Globus pallidus (tissue), 1 donor: ENCODE measurements at regions not wholly inside any gene's neighbourhood (a gene's known extent, or its start where the extent isn't known, plus 50 kb on each side); places are given as distances from the start of the nearest gene placed in this dataset.

Experiments used
- DNase-seq: peaks from one replicate; pipeline ENCODE4 v3.0.0-alpha.2; 2015; ENCODE audit warnings: low spot score

- no peak for DNase-seq
These were observed 440.4 kb downstream of the DMRT2 start for GRCh38 chr9:1490341-1491232.

DNA sequence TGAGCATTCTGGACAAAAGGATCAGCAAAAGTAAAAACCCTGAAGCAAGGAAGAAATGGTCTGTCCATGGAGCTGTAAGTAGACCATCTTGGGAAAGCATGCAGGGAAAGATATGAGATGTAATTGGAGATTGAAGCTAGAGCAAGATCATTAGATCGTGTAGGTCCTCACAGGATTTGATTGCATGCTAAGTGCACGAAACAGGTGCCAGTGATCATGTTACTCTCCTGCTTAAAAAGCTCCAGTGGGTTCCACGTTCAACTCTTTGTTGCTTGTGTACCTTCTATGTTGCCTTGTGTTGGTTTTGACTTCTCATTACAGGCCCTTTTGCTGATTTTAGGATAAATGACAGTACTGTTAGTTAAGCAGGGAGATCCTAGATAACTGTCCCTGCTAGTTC lies 442.0 kb downstream of the DMRT2 start:
- no peak for DNase-seq

- no peak for DNase-seq
These were observed 445.3 kb downstream of the DMRT2 start for GRCh38 chr9:1495282-1496030.

- DNase-seq, result no peak
These were observed 455.3 kb downstream of the DMRT2 start for GRCh38 chr9:1505489-1505888.

- no peak for DNase-seq
These were observed 460.6 kb downstream of the DMRT2 start for GRCh38 chr9:1510712-1511111.

DNA sequence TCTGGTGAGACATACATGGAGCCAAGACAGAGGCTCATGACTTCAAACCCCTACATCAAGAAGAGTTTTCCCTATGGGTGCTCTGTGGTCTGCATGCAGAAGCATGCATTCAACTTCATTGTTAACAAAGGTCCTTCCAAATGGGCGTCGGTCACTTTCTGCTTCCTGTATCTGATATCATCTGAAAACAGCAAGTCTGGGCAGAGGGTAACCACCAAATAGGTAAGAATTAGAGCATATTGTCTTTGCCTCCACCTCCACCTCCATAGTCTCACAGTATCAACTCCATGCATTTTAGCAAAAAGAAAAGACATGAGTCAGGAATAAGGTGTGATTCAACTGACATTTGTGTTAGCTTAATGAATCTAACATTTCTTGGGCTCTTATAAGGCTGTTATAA lies 462.9 kb downstream of the DMRT2 start:
- DNase-seq, result no peak

- no peak for DNase-seq
These were observed 464.1 kb downstream of the DMRT2 start for GRCh38 chr9:1514250-1514649.

DNA sequence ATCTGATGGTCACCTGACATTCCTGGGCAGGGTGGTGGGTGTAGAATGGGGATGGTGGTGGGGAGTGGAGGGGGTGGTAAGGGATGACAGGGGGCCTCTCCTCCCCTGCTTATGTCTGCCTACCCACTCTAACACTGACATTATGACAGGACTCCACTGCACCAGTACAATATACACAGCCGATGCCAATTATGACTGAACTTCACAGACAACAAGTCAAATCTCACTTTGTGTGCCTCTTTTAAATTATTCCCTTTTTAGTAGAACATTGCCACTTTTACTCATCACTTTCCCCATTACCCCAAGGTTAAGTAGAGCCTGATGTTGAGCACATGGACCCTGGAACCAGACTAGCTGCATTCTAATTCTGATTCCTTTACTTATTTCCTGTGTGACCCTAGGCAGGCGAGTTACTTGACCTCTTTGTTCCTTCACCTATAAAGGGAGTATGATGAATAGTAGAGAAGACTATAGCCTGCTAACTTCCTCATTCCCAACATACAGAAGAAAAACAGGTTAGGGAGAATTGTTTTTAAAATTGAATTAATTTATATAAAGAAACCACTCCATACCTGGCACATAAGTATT lies 464.7 kb downstream of the DMRT2 start:
- no peak for DNase-seq

GRCh38 chr9:1515557-1515956 lies 465.4 kb downstream of the DMRT2 start:
- DNase-seq, result no peak

GRCh38 chr9:1521547-1521946 lies 471.4 kb downstream of the DMRT2 start:
- no peak for DNase-seq

- no peak for DNase-seq
These were observed 472.1 kb downstream of the DMRT2 start for GRCh38 chr9:1522219-1522767.

GRCh38 chr9:1528456-1528855 lies 478.3 kb downstream of the DMRT2 start:
- DNase-seq, result no peak

- no peak for DNase-seq
These were observed 480.5 kb downstream of the DMRT2 start for GRCh38 chr9:1530696-1531095.

DNA sequence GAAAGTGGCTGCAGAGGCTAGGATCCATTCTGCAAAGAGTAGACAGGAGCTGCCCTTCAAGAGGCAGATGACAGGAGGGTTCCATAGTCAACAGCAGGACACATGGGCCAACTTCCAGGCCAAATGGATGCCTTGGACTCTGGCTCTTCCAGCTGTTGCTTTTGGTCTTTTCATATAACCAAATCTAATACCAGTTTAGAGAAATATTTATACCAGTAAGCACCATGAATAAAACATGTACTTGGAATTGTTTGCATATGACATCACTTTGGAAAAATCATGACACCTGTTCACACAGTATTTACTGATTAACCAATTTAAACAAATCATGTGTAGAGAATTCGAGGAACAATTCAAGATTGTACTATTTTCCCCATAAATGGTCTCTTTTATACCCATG lies 481.3 kb downstream of the DMRT2 start:
- DNase-seq, result no peak

DNA sequence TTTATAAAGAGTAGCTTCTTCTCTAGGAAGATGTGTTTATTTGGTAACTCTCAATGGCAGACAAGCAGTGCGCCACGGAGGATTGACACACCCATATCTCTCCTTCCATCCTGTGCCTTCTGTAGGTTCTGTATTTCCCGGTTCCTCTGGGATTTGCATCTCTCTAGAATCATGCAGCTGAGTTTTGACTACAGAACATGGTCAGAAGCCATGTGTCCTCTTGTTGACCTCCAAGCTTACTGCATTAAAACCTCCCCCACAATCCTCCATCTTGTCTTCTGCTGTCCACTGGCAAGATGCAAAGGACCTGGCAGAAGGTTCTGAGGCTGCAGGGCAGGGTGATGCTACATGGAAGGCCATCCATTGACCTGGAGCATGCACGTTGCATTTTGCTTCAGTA lies 482.0 kb downstream of the DMRT2 start:
- no peak for DNase-seq

DNA sequence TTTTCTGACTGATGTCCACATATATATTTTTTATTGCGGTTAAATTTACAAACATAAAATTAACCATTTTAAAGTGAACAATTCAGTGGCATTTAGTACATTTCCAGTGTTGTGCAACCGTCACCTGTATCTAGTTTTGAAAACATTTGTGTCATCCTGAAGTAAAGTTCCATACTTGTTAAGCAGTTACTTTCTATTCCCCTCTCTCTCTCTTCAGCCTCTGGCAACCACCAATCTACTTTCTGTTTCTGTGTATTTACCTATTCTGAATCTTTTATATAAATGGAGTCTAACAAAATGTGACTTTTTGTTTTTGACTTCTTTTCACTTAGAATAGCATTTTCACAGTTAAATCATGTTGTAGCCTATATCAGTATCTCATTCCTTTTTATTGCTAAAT lies 480.1 kb upstream of the SMARCA2 start:
- no peak for DNase-seq

- no peak for DNase-seq
These were observed 479.5 kb upstream of the SMARCA2 start for GRCh38 chr9:1535599-1535998.

DNA sequence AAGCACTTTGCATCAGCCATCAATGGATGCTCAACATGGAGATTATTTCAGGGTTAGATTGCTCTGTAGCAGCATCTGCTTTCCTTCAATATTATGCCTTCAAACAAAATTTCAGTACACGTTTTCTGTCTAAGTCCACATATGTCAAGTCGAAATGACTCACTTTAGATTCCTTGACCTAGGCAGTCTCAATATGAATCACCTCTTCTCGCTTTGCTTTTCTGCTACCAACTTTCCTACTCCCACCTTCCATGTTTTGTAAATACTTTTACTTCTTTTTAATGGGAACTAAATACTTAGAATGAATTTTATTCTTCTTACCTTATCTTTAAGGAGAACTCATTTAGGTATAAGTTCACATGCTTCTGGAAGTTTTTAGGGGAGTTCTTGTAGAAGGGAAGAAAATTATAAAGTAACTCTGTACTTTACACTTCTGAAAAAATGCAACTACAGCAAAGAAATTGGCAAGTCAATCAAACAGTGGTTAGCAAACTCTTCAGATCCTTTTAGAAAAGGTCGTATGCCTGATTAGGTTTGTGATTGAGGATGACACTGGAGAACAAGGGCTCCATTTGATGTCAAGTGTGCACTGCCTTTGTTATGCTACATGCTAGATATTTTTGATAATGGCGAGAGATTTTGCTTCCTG lies 478.5 kb upstream of the SMARCA2 start:
- no peak for DNase-seq

DNA sequence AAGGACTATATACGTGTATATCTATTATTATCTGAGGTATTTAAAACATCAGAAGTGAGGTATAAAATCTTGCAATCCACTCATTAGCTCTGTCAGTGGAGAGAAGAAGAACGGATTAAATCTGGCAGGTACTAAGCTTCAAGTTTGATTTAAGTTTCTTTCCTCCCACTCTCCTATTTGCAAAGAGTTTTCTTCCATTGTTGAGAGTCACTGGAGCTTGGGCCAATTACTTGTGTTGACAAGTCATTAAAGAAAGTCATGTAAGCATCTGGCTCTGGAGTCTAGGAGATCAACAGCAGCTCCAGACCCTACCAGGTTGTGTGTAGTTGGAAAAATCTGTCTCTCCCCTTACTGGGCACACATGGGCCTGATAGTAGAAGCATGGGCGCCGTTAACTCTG lies 476.8 kb upstream of the SMARCA2 start:
- DNase-seq, result no peak

- no peak for DNase-seq
These were observed 475.9 kb upstream of the SMARCA2 start for GRCh38 chr9:1539216-1539615.

DNA sequence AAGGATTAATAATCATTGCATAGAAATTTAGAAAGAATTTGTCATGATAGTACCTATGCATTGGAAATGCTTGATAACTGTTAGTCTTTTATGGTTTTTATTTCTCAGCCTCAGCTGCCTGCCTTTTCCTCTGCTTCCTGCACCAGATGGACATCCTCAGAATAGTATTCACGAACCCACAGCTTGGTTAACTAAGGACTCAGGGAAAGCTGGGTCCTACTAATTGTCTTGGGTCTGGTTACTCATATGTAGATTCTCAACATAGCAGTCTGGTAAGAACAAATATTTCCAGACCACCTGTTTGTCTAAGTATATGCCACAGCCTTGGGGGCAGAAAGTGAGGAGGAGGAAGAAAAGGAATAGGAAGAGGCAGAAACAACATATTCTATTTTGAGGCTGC lies 464.5 kb upstream of the SMARCA2 start:
- no peak for DNase-seq
